LNCaP clone FGC (cell line): ENCODE measurements at regions not wholly inside any gene's neighbourhood (a gene's known extent, or its start where the extent isn't known, plus 50 kb on each side); places are given as distances from the start of the nearest gene placed in this dataset.

Experiments
- DNase-seq: peaks from one replicate; pipeline ENCODE4 v3.0.0-alpha.2; 2011; ENCODE audit warnings: low read depth
- H3K4me3 ChIP-seq: 2 replicates; pipeline ENCODE4 v1.5.1; 2011; ENCODE audit warnings: mild to moderate bottlenecking, low read depth, low read length, control low read depth
- TF ChIP-seq, protein P1 (sequence below): IDR thresholded peaks from 2 replicates; pipeline ENCODE4 v1.5.1; 2012; ENCODE audit warnings: mild to moderate bottlenecking; ENCODE audit not compliant: control insufficient read depth, insufficient read depth; ENCODE audit errors: extremely low read depth

GRCh38 chr9:78927099-78927940, 630.4 kb downstream of the PSAT1 start:
- DNase-seq = no peak
- TF ChIP-seq, protein P1, sequence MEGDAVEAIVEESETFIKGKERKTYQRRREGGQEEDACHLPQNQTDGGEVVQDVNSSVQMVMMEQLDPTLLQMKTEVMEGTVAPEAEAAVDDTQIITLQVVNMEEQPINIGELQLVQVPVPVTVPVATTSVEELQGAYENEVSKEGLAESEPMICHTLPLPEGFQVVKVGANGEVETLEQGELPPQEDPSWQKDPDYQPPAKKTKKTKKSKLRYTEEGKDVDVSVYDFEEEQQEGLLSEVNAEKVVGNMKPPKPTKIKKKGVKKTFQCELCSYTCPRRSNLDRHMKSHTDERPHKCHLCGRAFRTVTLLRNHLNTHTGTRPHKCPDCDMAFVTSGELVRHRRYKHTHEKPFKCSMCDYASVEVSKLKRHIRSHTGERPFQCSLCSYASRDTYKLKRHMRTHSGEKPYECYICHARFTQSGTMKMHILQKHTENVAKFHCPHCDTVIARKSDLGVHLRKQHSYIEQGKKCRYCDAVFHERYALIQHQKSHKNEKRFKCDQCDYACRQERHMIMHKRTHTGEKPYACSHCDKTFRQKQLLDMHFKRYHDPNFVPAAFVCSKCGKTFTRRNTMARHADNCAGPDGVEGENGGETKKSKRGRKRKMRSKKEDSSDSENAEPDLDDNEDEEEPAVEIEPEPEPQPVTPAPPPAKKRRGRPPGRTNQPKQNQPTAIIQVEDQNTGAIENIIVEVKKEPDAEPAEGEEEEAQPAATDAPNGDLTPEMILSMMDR = no peak
- H3K4me3 ChIP-seq = no peak overlapping the region

DNA sequence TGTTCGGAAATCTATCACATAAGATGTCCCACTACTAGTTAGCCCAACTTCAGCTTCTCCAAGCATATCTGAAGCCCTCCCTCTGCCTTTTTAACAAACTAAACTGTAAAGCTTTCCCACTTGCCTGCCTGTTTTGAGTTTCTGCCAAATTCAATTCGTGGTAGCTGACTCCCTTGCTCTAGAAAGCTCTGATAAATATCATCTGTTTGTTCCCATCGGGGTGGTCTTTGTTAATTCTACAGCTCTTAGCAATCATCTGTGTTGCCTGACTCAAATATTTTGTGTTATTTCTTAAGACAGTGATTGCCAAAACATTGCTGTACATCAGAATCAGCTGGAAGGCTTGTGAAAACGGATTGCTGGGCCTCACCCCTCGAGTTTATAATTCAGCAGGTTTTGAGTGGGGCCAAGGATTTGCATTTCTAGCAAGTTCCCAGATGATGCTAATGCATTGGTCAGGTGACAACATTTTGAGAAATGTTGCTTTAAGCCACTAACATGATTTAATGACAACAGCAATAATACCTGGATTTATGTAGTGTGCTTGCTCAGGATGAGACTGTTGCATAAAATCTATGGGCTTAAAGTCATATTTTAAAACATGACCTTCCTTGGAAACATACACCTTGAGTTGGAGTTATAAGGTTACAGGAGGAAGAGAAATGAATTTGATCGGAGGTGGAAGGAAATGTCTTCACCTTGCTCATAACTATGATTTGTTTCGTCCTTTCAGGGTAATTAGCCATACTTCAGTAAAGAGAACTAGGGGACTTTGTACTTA, 631.9 kb downstream of the PSAT1 start:
- DNase-seq = no peak
- H3K4me3 ChIP-seq = no peak overlapping the region
- TF ChIP-seq, protein P1 = no peak

DNA sequence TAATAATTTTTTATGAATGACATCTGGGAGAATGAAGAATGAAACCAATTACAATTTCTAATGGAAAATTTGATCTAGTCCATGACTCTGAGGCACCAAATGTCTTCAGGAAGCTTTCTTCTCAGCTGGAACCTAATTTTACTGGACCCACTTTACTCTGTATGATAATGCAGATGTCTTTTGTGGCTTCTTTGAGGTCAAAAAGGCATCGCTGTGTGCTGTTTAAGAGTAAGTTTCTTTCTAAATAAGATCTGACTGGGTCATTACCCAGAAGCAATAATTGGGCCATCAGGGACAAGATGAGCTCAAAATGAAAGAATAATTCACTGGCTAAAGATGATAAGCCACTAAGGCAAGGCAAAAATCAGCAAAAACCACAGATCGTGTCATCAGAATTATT, 633.4 kb downstream of the PSAT1 start:
- TF ChIP-seq, protein P1 = no peak
- no peak for DNase-seq
- no peak overlapping the region for H3K4me3 ChIP-seq

GRCh38 chr9:78932849-78933627, 636.1 kb downstream of the PSAT1 start:
- no peak overlapping the region for H3K4me3 ChIP-seq
- TF ChIP-seq, protein P1 = no peak
- DNase-seq = no peak

DNA sequence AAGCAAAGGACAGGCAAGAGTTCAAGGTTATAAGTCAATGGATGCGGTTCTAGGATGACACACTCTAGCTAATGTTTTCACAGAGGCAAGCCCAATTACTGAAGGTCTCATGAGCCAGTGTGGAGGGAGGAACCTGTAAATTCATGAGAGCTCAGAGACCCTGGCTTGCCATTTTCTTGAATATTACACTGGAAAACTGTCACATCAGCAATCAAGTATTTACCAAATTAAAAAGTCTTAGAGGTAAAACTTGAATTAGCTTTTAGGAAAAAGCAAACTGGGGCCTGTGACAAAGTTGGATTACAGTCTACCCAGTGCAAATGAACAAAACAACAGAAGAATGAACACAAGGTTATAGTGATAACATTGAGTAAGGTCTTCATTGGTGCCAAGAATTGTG, 636.9 kb upstream of the TLE4 start:
- no peak overlapping the region for H3K4me3 ChIP-seq
- TF ChIP-seq, protein P1 = no peak
- no peak for DNase-seq

- DNase-seq = no peak
- no peak overlapping the region for H3K4me3 ChIP-seq
- TF ChIP-seq, protein P1 = no peak
Measured at GRCh38 chr9:78938821-78939220, 632.9 kb upstream of the TLE4 start.
